ENCODE measurements at regions not wholly inside any gene's neighbourhood (a gene's known extent, or its start where the extent isn't known, plus 50 kb on each side); places are given as distances from the start of the nearest gene placed in this dataset.

- no peak for TF ChIP-seq CTCF (IDR thresholded peaks at IDR 0.05)
- no peak for TF ChIP-seq POLR2A (IDR thresholded peaks at IDR 0.05)
- no peak for TF ChIP-seq POLR2AphosphoS5 (IDR thresholded peaks at IDR 0.05)
- no peak for TF ChIP-seq EP300 (IDR thresholded peaks at IDR 0.05)
These were observed 308.0 kb downstream of the TEX13C start for GRCh38 chrX:125627676-125628075.
